Ovary (tissue), 7 donors: ENCODE measurements at regions not wholly inside any gene's neighbourhood (a gene's known extent, or its start where the extent isn't known, plus 50 kb on each side); places are given as distances from the start of the nearest gene placed in this dataset.

ENCODE experiments used
- DNase-seq, 5 donors: peaks; one replicate each; pipeline ENCODE4 v3.0.0-alpha.2; 2019 to 2020
- H3K27ac ChIP-seq, 2 donors: fragments of 200-600 bp; one replicate each; pipeline versions ENCODE4 v1.5.1 to v1.8.0; 2019 to 2022
- H3K27me3 ChIP-seq: fragments of 200-600 bp; one replicate; pipeline ENCODE4 v1.8.0; 2022
- H3K36me3 ChIP-seq: fragments of 200-600 bp; sonication (generic); one replicate; pipeline ENCODE4 v1.5.1; 2019
- H3K4me1 ChIP-seq: one replicate; pipeline ENCODE4 v1.8.1; 2013; ENCODE audit warnings: mild to moderate bottlenecking, moderate library complexity; ENCODE audit not compliant: insufficient read depth
- H3K4me3 ChIP-seq: fragments of 200-600 bp; sonication (generic); one replicate; pipeline ENCODE4 v1.5.1; 2017
- H3K9me3 ChIP-seq, 2 donors: fragments of 200-600 bp in 1 of 2; sonication (generic) in 1 of 2; one replicate each; pipeline versions ENCODE4 v1.5.1 to v1.8.1; 2013 to 2019; ENCODE audit warnings: mild to moderate bottlenecking in 1 of 2, moderate library complexity in 1 of 2
- EP300 ChIP-seq: sonication (generic); formaldehyde crosslinking; IDR thresholded peaks from one replicate; pipeline ENCODE4 v1.6.1; 2017; ENCODE audit warnings: antibody characterized with exemption
- POLR2A ChIP-seq: fragments of 450-650 bp; IDR thresholded peaks from one replicate; pipeline ENCODE4 v1.6.1; 2017; ENCODE audit warnings: antibody characterized with exemption, mild to moderate bottlenecking, moderate library complexity
- WGBS, 3 donors: extraction: QIAGEN DNeasy Blood & Tissue Kit in 1 of 3; methylation state at CpG; one replicate each; pipeline versions ENCODE4 v1.1.5 to v1.1.7; 2013 to 2017; 5-methylcytosine and 5-hydroxymethylcytosine counted together
- intact Hi-C, 4 donors: fragments of 100-400 bp; cut with DNase I; formaldehyde crosslinking; loops; one replicate each; pipeline versions ENCODE4 v1.11.0 to v1.15.1; 2022 to 2023
- TF ChIP-seq, protein P1 (sequence below), 3 donors: fragments of 450-650 bp in 2 of 3; fragments of 200-600 bp in 1 of 3; IDR thresholded peaks; one replicate each; pipeline versions ENCODE4 v1.5.1 to v1.8.0; 2016 to 2022; ENCODE audit warnings: antibody characterized with exemption in 3 of 3, mild to moderate bottlenecking in 1 of 3
- donor health status: DM: no; HTN: no; CAD: no; lungs with moderate emphysema.
- donor health status: DM: no; HTN: no; CAD: no.
- donor health status: Bipolar disorder and iron deficiency.
- donor health status: DM: no; HTN: no; CAD: no.
- donor health status: DM: yes; HTN: yes; CAD: no.

DNA sequence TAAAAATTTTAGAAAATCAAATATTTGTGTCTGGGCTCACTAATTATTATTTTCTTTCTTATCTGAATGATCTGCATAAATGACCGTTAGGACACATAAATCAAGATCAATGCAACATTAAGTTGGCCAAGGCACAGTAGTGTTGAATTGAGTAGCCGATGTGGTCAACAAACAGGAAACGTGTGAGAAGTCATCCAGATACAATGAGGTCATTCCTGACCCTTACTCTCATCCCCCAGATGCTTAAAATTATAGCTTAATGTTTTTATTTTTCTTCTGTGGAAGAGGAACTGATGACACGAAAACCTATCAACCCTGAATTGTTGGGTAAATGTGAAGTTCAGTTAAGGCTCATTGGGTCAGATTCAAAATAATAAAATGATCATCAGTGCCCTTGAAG, 222.9 kb downstream of the RFC3 start:
- H3K36me3 ChIP-seq, result no peaks in the 10 kb centered on the region
- H3K27ac ChIP-seq, result no peak overlapping the region
- no peak for DNase-seq
- intact Hi-C loops, result no loop called here
- 65 to 71% (median 69%) methylated on average over 4 of the region's 4 CpGs for WGBS, 3 donors
- H3K9me3 ChIP-seq, result no peaks in the 10 kb centered on the region
- no peaks in the 10 kb centered on the region for H3K4me1 ChIP-seq
- H3K4me3 ChIP-seq, result no peak overlapping the region
- TF ChIP-seq EP300, result no peak
- TF ChIP-seq POLR2A, result no peak
- TF ChIP-seq, protein P1, sequence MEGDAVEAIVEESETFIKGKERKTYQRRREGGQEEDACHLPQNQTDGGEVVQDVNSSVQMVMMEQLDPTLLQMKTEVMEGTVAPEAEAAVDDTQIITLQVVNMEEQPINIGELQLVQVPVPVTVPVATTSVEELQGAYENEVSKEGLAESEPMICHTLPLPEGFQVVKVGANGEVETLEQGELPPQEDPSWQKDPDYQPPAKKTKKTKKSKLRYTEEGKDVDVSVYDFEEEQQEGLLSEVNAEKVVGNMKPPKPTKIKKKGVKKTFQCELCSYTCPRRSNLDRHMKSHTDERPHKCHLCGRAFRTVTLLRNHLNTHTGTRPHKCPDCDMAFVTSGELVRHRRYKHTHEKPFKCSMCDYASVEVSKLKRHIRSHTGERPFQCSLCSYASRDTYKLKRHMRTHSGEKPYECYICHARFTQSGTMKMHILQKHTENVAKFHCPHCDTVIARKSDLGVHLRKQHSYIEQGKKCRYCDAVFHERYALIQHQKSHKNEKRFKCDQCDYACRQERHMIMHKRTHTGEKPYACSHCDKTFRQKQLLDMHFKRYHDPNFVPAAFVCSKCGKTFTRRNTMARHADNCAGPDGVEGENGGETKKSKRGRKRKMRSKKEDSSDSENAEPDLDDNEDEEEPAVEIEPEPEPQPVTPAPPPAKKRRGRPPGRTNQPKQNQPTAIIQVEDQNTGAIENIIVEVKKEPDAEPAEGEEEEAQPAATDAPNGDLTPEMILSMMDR (IDR thresholded peaks at IDR 0.05), result no peak
- no peaks in the 10 kb centered on the region for H3K27me3 ChIP-seq

DNA sequence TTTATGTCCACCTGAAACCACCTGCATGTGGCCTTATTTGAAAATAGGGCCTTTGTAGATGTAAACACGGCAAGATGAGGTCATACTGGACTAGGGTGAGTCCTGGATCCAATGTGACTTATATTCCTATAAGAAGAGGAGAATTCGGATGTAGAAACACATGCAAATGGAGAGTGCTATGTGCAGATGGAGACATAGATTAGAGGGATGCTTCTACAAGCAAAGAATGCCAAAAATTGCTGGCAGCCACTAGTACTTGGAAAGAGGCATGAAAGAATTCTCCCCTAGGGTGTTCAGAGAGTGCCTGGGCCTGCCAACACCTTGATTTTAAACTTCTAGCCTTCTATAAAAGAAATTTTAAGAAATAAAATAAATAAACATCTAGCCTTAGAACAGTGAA, 226.1 kb downstream of the RFC3 start:
- Histone ChIP-seq H3K27ac (no peak overlapping the region), H3K36me3 (no peaks in the 10 kb centered on the region), H3K4me3 (no peak overlapping the region), H3K9me3 (no peaks in the 10 kb centered on the region), H3K4me1 (no peaks in the 10 kb centered on the region), H3K27me3 (no peaks in the 10 kb centered on the region)
- TF ChIP-seq, protein P1 (IDR thresholded peaks at IDR 0.05), result no peak
- TF ChIP-seq EP300, result no peak
- DNase-seq, result no peak
- WGBS, 3 donors, result 85 to 92% (median 86%) methylated on average over 2 of the region's 2 CpGs
- intact Hi-C loops, result no loop called here

DNA sequence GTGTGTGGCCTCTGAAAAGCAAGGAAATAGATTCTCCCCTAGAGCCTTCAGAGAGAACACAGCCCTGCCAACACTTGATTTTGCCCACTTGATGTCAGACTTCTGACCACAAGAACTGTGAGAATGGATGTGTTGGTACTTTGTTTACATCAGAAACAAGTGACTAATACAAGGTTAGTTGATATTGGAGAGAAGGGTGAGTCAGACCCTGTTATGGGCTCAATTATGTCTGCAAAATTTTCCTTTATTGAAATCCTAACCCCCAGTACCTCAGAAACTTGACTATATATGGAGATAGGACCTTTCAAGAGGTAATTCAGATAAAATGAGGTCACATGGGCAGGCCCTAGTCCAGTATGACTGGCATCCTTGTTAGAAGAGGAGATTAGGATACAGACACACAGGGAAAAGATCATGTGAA, 226.7 kb downstream of the RFC3 start:
- intact Hi-C loops, result no loop called here
- DNase-seq, result no peak
- no peaks in the 10 kb centered on the region for H3K9me3 ChIP-seq
- TF ChIP-seq POLR2A (no peak), EP300 (no peak)
- TF ChIP-seq, protein P1 (IDR thresholded peaks at IDR 0.05), result no peak
- H3K4me3 ChIP-seq, result no peak overlapping the region
- H3K27me3 ChIP-seq, result no peaks in the 10 kb centered on the region
- H3K36me3 ChIP-seq, result no peaks in the 10 kb centered on the region
- no peaks in the 10 kb centered on the region for H3K4me1 ChIP-seq
- no peak overlapping the region for H3K27ac ChIP-seq

DNA sequence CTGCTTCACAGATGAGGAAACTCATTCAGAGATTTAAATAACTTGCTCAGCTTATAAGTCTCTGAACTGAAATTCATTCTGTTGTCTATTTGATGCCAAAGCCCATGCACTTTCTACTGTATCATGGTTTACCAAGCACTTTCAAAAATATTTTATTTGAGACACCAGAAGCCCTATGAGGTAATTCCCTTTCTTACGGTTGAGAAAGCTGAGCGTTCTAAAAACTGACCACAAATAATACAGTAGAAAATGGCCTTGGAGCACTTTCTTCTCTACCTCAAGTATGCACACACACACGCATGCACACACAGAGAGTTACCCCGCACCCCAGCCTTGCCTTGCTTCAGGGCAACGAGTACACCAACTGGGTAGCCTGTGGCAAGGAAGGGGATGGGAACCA, 228.5 kb downstream of the RFC3 start:
- H3K9me3 ChIP-seq, result no peaks in the 10 kb centered on the region
- DNase-seq, result no peak
- H3K4me3 ChIP-seq, result no peak overlapping the region
- H3K27ac ChIP-seq, result no peak overlapping the region
- H3K4me1 ChIP-seq, result no peaks in the 10 kb centered on the region
- WGBS, 3 donors, result 84 to 94% (median 85%) methylated on average over 5 of the region's 5 CpGs
- H3K27me3 ChIP-seq, result no peaks in the 10 kb centered on the region
- TF ChIP-seq EP300, result no peak
- TF ChIP-seq, protein P1 (IDR thresholded peaks at IDR 0.05), result no peak
- no peak for TF ChIP-seq POLR2A
- H3K36me3 ChIP-seq, result no peaks in the 10 kb centered on the region
- intact Hi-C loops, result no loop called here

DNA sequence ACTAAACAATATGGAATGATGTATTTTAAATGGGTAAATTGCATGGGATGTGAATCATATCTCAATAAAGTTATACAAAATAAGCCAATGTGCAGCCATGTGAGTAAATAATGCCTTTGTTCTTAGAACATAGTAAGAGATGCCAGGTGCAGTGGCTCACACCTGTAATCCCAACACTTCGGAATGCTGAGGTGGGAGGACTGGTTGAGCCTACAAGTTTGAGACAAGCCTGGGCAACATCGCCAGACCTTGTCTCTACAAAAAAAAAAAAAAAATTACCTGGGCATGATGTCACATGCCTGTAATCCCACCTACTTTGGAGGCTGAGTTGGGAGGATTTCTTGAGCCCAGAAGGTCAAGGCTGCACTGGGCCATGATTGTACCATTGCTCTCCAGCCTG, 230.7 kb downstream of the RFC3 start:
- Histone ChIP-seq H3K36me3 (no peaks in the 10 kb centered on the region), H3K4me1 (no peaks in the 10 kb centered on the region), H3K9me3 (no peaks in the 10 kb centered on the region), H3K27ac (no peak overlapping the region), H3K27me3 (no peaks in the 10 kb centered on the region), H3K4me3 (no peak overlapping the region)
- WGBS, 3 donors, result 91 to 95% (median 94%) methylated on average over 2 of the region's 2 CpGs
- DNase-seq, result no peak
- intact Hi-C loops, result no loop called here
- no peak for TF ChIP-seq EP300
- no peak for TF ChIP-seq POLR2A
- TF ChIP-seq, protein P1 (IDR thresholded peaks at IDR 0.05), result no peak
